H7 (cell line): ENCODE measurements at regions not wholly inside any gene's neighbourhood (a gene's known extent, or its start where the extent isn't known, plus 50 kb on each side); places are given as distances from the start of the nearest gene placed in this dataset.

Source experiments
- DNase-seq: peaks from one replicate; pipeline ENCODE4 v3.0.0; 2012
- H3K27me3 ChIP-seq: 2 replicates; pipeline ENCODE4 v1.6.0; 2011; ENCODE audit warnings: mild to moderate bottlenecking, low read length; ENCODE audit not compliant: control insufficient read depth, insufficient read depth
- H3K36me3 ChIP-seq: replicated peaks from 2 replicates; pipeline ENCODE4 v1.5.1; 2011; ENCODE audit warnings: low read length; ENCODE audit not compliant: control insufficient read depth, insufficient read depth
- H3K4me3 ChIP-seq: 2 replicates; pipeline ENCODE4 v1.5.1; 2011; ENCODE audit warnings: low read depth, mild to moderate bottlenecking, control low read depth, low read length, moderate library complexity; ENCODE audit not compliant: insufficient read depth

DNA sequence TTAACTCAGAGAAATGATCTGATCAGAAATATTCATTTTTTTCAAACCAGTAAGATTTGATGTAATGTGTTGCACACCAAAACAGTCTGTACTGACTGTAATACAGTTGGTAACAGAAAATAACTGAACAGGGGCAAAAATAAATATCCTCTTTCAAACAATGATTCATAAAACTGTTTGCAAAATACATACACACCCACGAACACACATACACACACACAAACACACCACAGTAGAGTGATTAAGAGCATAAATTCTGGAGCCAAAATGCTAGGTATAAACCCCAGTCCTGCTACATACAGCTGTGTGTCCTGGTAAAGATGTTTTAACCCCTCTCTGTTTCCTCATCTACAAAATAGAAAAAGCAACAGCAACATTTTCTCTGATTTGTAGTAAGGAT, 376.6 kb downstream of the PDGFC start:
- no peak overlapping the region for H3K4me3 ChIP-seq
- no peak for DNase-seq
- H3K36me3 ChIP-seq = no peaks in the 10 kb centered on the region
- no peaks in the 10 kb centered on the region for H3K27me3 ChIP-seq

DNA sequence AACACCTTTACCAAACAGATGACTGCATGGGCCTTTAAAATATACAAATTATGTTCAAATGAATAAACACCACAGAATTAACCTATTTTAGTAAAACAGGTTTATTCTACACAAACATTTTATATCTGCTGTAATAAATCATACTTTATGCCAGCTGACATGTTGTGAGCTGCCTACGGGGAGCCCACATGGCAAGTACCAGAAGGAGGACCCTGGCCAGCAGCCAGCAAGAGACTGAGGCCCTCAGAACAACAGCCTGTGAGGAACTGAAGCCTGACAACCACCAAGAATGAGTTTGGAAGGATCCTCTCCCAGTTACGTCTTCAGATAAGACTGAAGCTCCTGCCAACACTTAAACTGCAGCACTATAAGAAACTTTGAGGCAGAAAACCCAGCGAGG, 377.0 kb downstream of the PDGFC start:
- no peaks in the 10 kb centered on the region for H3K27me3 ChIP-seq
- no peak for DNase-seq
- H3K36me3 ChIP-seq = no peaks in the 10 kb centered on the region
- H3K4me3 ChIP-seq = no peak overlapping the region

DNA sequence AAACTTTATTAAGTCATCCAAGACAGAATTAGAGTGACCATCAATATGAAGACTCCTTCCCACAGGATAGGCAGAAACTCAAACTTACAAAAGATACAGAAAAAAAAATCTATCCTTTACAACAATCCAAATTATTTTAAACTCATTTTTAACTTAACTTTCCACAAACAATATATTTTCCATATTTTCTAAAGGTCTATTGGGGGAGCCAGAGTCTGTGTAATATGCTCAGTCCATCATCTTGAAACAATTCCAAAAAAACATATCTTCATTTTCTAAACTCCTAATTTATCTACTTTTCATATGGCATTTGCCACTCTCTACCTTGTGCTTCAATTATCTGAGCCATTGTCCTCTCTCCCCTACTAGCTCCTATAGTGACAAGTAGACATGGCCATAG, 378.1 kb downstream of the PDGFC start:
- H3K36me3 ChIP-seq = no peaks in the 10 kb centered on the region
- DNase-seq = no peak
- H3K4me3 ChIP-seq = no peak overlapping the region
- H3K27me3 ChIP-seq = no peaks in the 10 kb centered on the region

DNA sequence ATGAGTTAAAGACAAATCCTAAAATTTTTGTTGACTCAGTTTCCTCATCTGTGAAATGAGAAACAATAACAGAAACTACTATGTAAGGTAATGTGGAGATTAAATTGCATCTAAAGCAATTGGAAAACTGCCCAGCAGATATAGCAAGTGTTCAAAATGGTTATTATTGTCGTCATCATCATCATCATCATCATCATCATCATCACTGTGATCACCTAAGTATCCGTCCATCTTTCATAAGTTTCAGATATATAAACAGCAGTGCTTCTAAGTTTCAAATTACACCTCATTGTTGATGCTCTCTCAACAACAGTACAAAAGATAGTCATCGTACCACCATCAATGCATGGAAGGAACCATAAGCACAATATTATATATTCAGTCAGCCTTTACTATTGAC, 379.9 kb downstream of the PDGFC start:
- Histone ChIP-seq H3K36me3 (no peaks in the 10 kb centered on the region), H3K4me3 (no peak overlapping the region), H3K27me3 (no peaks in the 10 kb centered on the region)
- DNase-seq = no peak

DNA sequence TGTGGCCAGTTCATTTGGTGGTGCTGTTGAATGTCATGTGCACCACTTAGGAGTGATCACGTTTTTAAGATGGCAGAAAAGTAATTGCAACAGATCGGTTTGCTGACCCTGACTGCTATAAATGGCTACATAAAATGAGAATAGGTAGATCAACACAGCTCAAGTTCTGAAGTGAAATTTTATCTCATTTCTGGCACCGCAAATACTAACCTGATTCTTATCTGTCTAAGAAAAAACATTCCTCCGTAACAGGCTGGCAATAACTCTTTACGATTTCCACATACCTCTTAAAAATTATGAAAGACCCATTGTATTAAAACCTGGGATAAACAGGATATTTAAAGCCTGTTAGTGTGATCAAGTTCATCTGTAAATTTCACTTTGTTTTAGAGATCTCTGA, 387.5 kb downstream of the PDGFC start:
- H3K36me3 ChIP-seq = no peaks in the 10 kb centered on the region
- no peak overlapping the region for H3K4me3 ChIP-seq
- no peak for DNase-seq

DNA sequence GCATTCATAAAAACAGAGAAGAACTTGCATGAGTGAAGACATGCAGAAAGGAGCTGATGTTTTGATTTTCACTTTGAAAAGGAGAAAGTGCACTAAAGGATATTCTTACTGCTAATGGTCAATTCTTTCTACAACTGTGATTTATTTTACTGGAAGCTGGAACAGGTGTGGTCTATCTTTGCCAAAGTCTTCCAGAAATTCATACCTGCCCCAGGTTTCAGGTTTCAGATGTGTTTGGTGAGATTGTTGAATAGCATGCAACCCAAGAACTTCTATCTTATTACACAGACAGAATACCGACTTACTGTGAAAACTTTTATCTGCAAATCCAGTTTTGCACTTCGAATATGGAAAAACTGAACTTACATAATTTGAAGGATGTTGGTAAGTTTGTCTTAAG, 388.3 kb downstream of the PDGFC start:
- no peak overlapping the region for H3K4me3 ChIP-seq
- H3K27me3 ChIP-seq = no peaks in the 10 kb centered on the region
- DNase-seq = no peak
- no peaks in the 10 kb centered on the region for H3K36me3 ChIP-seq

More for the DNA sequence above, 387.5 kb downstream of the PDGFC start:
- H3K27me3 ChIP-seq = no peaks in the 10 kb centered on the region

DNA sequence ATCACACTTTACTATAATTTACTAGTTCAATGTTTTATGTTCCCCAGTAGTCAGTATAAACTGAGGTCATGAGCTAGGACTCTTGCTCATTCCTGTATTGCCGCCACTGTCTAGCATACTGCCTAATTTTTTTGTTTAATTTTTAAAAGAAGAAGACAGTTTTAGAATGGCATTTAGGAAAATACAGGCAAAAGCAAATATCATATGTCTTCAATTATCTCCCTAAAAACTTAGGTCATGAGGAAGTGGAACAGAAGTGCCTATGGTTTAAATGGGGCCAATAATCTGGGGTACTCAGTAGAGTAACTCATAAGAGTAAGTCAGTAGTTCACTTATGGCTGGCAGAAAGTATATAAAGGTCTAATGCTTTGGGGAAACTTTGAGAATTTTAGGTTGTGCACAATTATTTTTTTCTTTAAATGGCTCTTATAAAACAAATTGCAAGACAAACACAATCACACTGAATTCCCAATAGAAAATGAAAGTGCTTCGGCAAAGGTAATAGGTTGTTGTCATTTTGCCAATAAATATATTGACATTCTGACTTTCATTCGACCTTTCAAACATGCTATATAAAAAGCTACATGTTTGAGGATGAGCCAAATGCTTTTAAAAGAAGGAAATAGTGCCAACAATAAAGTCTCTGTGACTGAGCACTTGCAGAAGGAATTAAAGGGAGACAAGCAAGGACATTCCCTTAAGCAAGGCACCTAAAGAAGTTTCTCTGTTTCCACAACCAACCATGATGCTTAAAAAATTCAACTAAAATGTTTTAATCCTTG, 390.1 kb downstream of the PDGFC start:
- H3K27me3 ChIP-seq = no peaks in the 10 kb centered on the region
- no peak overlapping the region for H3K4me3 ChIP-seq
- no peaks in the 10 kb centered on the region for H3K36me3 ChIP-seq
- DNase-seq = no peak

DNA sequence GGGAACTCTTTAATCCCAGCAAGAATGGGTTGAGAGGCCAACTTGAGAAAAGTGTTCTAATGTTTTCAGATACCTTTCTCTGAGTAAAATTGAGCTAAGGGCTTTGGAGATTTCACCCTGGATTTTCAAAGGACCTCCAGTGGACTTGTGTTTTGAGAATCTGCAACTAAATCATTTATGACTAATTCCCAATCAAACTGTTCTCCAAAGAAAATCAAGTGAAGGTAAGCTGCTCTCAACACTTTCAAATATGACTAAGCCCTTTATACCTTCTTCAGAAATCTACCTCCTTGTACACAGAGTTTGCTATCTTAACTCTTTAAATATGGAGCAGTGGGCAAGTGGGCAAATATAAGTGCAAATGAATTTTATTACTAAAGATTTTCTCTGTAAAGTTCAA, 392.9 kb downstream of the PDGFC start:
- Histone ChIP-seq H3K27me3 (no peaks in the 10 kb centered on the region), H3K4me3 (no peak overlapping the region)
- no peak for DNase-seq

DNA sequence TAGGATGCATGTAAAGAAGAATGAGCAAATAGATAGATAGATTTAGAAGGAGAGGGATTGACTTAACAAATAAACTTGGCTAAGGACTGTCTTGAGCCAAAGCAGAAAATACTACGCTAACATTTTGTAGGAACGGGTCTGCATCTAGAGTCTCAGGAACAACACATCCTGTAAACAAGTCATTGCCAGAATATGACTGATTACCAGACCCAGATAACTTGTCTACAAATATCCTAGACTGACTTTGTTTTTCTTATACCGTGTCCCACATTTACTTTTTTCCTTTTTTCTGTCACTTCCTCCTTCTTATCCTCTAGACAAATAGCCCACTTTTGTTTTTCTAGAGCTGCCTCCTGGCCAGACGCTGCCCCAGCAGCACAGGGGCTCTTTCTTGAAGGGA, 393.6 kb downstream of the PDGFC start:
- no peak for DNase-seq
- no peaks in the 10 kb centered on the region for H3K27me3 ChIP-seq

More for the DNA sequence above, 392.9 kb downstream of the PDGFC start:
- H3K36me3 ChIP-seq = no peaks in the 10 kb centered on the region

DNA sequence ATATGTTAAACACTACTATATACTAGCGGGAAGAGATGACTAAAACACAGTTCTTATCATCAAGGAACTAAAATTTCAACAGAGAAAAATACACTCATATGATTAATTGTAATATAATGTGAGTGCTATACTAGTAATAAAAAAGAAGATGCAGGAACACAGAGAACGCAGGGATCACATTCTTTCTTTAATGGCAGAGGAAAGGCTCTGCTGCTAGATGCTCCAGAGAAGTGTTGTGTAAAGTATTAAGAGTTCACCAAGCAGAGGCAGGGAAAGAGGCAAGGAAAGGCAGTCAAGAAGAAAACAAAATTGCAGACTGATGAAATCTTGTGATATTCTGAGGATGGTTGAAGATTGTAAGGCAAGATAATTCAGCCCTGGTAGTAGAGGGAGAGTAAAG, 394.7 kb downstream of the PDGFC start:
- Histone ChIP-seq H3K4me3 (no peak overlapping the region), H3K27me3 (no peaks in the 10 kb centered on the region), H3K36me3 (no peaks in the 10 kb centered on the region)

More for the DNA sequence above, 393.6 kb downstream of the PDGFC start:
- no peaks in the 10 kb centered on the region for H3K36me3 ChIP-seq
- H3K4me3 ChIP-seq = no peak overlapping the region

DNA sequence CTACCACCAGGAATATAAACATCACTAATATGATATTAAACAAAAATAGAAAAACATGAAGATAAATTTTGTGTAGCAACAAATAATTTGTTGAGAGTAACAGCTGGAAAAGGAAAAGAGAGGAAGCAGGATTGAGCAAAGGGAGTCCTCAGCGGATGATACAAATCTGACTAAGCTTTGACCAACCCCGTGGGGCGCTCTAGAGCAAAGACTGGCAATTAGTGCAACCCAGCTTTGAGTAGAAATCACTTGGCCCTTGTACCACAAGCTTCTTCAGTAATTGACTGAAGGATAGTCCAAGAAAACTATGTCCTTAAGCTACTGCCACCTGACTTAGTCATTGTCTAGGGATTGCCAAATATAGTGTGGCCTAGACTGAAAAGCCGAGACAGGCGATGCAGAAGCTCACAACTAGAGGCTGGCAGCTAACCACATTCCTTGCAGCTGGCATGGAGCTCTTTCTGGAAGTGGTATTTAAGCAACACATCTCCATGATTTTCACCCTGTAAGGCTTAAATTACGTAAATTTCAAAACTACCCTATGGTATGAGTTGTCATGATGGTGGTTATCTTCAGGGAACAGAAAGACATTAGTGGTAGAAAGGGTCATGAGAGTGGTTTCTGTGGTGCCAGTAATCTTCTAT, 396.0 kb downstream of the PDGFC start:
- no peak for DNase-seq
- Histone ChIP-seq H3K36me3 (no peaks in the 10 kb centered on the region), H3K4me3 (no peak overlapping the region), H3K27me3 (no peaks in the 10 kb centered on the region)

More for the DNA sequence above, 394.7 kb downstream of the PDGFC start:
- DNase-seq = no peak

DNA sequence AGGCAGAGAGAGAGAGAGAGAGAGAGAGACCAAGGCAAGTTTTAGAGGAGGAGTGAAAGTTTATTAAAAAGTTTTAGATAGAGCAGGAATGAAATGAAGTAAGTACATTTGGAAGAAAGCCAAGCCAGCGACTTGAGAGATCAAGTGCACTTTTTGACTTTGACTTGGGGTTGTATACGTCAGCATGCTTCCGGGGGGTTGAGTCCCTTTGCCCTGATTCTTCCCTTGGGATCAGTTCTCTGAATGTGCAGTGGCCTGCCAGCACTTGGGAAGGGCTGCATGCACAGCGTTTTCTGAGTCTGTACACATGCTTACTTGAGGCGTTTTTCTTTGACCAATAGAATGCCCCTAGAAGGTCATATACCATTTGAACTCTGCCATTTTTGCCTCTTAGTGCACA, 400.5 kb downstream of the PDGFC start:
- no peak for DNase-seq
- Histone ChIP-seq H3K27me3 (no peaks in the 10 kb centered on the region), H3K4me3 (no peak overlapping the region), H3K36me3 (no peaks in the 10 kb centered on the region)

DNA sequence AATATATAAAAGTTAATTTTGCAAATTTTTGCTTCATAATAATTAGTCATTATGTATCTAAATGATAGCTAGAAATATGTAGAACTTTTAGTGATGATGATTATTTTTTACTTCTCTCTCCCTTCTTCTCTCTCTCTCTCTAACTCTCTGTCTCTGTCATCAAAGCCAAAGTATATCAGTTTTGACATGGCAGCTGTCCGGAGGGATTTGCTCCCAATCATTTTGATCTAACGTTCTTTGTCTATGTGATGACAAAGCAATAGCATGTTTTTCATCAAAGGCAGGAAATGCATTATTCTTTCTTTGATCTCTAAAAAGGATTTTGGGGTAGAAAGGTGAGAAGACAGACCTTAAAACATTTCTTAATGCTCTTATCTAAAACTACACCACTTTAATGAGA, 402.1 kb downstream of the PDGFC start:
- H3K36me3 ChIP-seq = no peaks in the 10 kb centered on the region
- H3K4me3 ChIP-seq = no peak overlapping the region
- DNase-seq = no peak
- no peaks in the 10 kb centered on the region for H3K27me3 ChIP-seq

DNA sequence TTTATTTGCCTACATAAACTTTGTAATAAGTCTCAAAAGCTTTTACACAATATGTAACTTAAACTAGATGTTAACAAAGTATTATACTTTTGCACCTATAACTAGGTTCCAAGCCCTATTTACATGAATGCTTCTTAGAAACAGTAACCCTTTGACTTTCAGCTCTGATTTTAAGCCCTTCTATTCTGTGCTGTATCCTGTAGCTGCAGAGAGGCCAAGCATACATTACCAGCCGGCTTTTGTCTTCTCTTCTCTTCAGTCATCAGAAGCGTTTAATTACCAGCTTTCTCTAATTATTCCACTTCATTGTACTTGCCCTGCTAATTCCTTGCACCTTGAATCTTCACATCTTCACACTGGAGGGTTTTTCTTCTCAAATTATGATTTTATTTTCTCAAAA, 403.1 kb downstream of the PDGFC start:
- DNase-seq = no peak

DNA sequence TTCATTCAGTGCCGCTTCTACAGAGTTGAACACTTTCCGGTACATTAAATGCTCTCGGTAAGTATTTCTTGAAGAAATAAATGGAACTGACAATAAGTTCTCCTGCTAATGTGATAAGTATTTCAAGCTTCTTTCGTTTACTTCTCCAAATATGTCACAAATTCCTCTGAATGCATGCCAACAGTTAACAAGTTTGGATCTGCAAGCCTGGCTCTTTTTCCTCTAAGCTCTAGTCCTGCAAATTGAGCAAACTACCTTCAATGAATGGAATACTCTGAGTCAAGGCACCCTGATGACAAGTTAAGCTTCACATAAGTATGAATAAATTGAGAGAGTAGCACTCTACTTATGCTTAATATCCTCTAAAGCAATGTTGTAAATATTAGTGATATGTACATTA, 403.6 kb downstream of the PDGFC start:
- no peak overlapping the region for H3K4me3 ChIP-seq
- no peaks in the 10 kb centered on the region for H3K27me3 ChIP-seq
- H3K36me3 ChIP-seq = no peaks in the 10 kb centered on the region
- no peak for DNase-seq

More for the DNA sequence above, 403.1 kb downstream of the PDGFC start:
- no peak overlapping the region for H3K4me3 ChIP-seq
- H3K36me3 ChIP-seq = no peaks in the 10 kb centered on the region
- H3K27me3 ChIP-seq = no peaks in the 10 kb centered on the region
